IPS-18a (cell line): ENCODE measurements at regions not wholly inside any gene's neighbourhood (a gene's known extent, or its start where the extent isn't known, plus 50 kb on each side); places are given as distances from the start of the nearest gene placed in this dataset.
"Not testable (repeated sequence)": the region's sequence is repeated elsewhere in the genome, so short reads cannot be mapped to it uniquely, and the experiment has no call there.

Experiments used
- H3K27ac ChIP-seq: one replicate; pipeline ENCODE4 v1.5.1; 2013; ENCODE audit warnings: low read length
- H3K27me3 ChIP-seq: one replicate; pipeline ENCODE4 v1.6.1; 2013; ENCODE audit warnings: mild to moderate bottlenecking, low read length; ENCODE audit not compliant: control insufficient read depth, insufficient read depth
- H3K36me3 ChIP-seq: one replicate; pipeline ENCODE4 v1.6.1; 2013; ENCODE audit warnings: low read depth, low read length; ENCODE audit not compliant: control insufficient read depth
- H3K4me1 ChIP-seq: one replicate; pipeline ENCODE4 v1.6.1; 2013; ENCODE audit warnings: low read depth, low read length; ENCODE audit not compliant: control insufficient read depth
- H3K4me3 ChIP-seq: one replicate; pipeline ENCODE4 v1.5.1; 2013; ENCODE audit warnings: low read length
- H3K9ac ChIP-seq: one replicate; pipeline ENCODE4 v1.6.1; 2013; ENCODE audit warnings: mild to moderate bottlenecking, low read length, moderate library complexity
- H3K9me3 ChIP-seq: one replicate; pipeline ENCODE4 v1.6.1; 2013; ENCODE audit warnings: low read depth, low read length; ENCODE audit not compliant: control insufficient read depth

GRCh38 chr12:43252585-43252984 lies 299.4 kb downstream of the ADAMTS20 start:
- Histone ChIP-seq H3K36me3 (no peaks in the 10 kb centered on the region), H3K27ac (no peak overlapping the region), H3K27me3 (no peaks in the 10 kb centered on the region), H3K4me3 (no peak overlapping the region), H3K9ac (no peak overlapping the region), H3K4me1 (no peaks in the 10 kb centered on the region), H3K9me3 (no peaks in the 10 kb centered on the region)

- H3K4me3 ChIP-seq = no peak overlapping the region
- no peaks in the 10 kb centered on the region for H3K36me3 ChIP-seq
- no peak overlapping the region for H3K27ac ChIP-seq
- no peaks in the 10 kb centered on the region for H3K4me1 ChIP-seq
- H3K9me3 ChIP-seq = no peaks in the 10 kb centered on the region
- no peak overlapping the region for H3K9ac ChIP-seq
- no peaks in the 10 kb centered on the region for H3K27me3 ChIP-seq
Measured at GRCh38 chr12:43245947-43246346, 306.1 kb downstream of the ADAMTS20 start.

GRCh38 chr12:43241986-43242385 lies 310.0 kb downstream of the ADAMTS20 start:
- Histone ChIP-seq H3K27ac (no peak overlapping the region), H3K9me3 (no peaks in the 10 kb centered on the region), H3K9ac (no peak overlapping the region), H3K4me3 (no peak overlapping the region), H3K36me3 (no peaks in the 10 kb centered on the region), H3K4me1 (no peaks in the 10 kb centered on the region), H3K27me3 (no peaks in the 10 kb centered on the region)

GRCh38 chr12:43238281-43238680 lies 313.7 kb downstream of the ADAMTS20 start:
- H3K27me3 ChIP-seq = no peaks in the 10 kb centered on the region
- H3K4me3 ChIP-seq = no peak overlapping the region
- H3K4me1 ChIP-seq = no peaks in the 10 kb centered on the region
- no peaks in the 10 kb centered on the region for H3K9me3 ChIP-seq
- H3K9ac ChIP-seq = no peak overlapping the region
- H3K27ac ChIP-seq = no peak overlapping the region
- H3K36me3 ChIP-seq = no peaks in the 10 kb centered on the region

GRCh38 chr12:43237238-43237879 lies 314.6 kb downstream of the ADAMTS20 start:
- no peak overlapping the region for H3K27ac ChIP-seq
- no peaks in the 10 kb centered on the region for H3K9me3 ChIP-seq
- no peak overlapping the region for H3K9ac ChIP-seq
- no peaks in the 10 kb centered on the region for H3K36me3 ChIP-seq
- no peaks in the 10 kb centered on the region for H3K4me1 ChIP-seq
- no peaks in the 10 kb centered on the region for H3K27me3 ChIP-seq
- no peak overlapping the region for H3K4me3 ChIP-seq

- no peaks in the 10 kb centered on the region for H3K36me3 ChIP-seq
- no peak overlapping the region for H3K27ac ChIP-seq
- H3K27me3 ChIP-seq = no peaks in the 10 kb centered on the region
- H3K9ac ChIP-seq = no peak overlapping the region
- no peaks in the 10 kb centered on the region for H3K4me1 ChIP-seq
- H3K4me3 ChIP-seq = no peak overlapping the region
- H3K9me3 ChIP-seq = no peaks in the 10 kb centered on the region
Measured at GRCh38 chr12:43235721-43236120, 316.3 kb downstream of the ADAMTS20 start.

GRCh38 chr12:43233861-43234260 lies 318.1 kb downstream of the ADAMTS20 start:
- Histone ChIP-seq H3K4me1 (no peaks in the 10 kb centered on the region), H3K27me3 (no peaks in the 10 kb centered on the region), H3K27ac (no peak overlapping the region), H3K36me3 (no peaks in the 10 kb centered on the region), H3K9me3 (no peaks in the 10 kb centered on the region), H3K4me3 (no peak overlapping the region), H3K9ac (no peak overlapping the region)

- Histone ChIP-seq H3K9me3 (no peaks in the 10 kb centered on the region), H3K9ac (no peak overlapping the region), H3K4me1 (no peaks in the 10 kb centered on the region), H3K36me3 (no peaks in the 10 kb centered on the region), H3K27ac (no peak overlapping the region), H3K4me3 (no peak overlapping the region), H3K27me3 (no peaks in the 10 kb centered on the region)
Measured at GRCh38 chr12:43226151-43226550, 325.9 kb downstream of the ADAMTS20 start.

- H3K27ac ChIP-seq, H3K9ac ChIP-seq, H3K4me3 ChIP-seq, H3K27me3 ChIP-seq, H3K4me1 ChIP-seq, H3K36me3 ChIP-seq, H3K9me3 ChIP-seq: not testable (repeated sequence)
Measured at GRCh38 chr12:43224190-43224805, 327.7 kb downstream of the ADAMTS20 start.

- no peaks in the 10 kb centered on the region for H3K36me3 ChIP-seq
- H3K4me1 ChIP-seq = no peaks in the 10 kb centered on the region
- H3K9ac ChIP-seq = no peak overlapping the region
- no peaks in the 10 kb centered on the region for H3K9me3 ChIP-seq
- H3K27me3 ChIP-seq = no peaks in the 10 kb centered on the region
- H3K27ac ChIP-seq = no peak overlapping the region
- H3K4me3 ChIP-seq = no peak overlapping the region
Measured at GRCh38 chr12:43222796-43223195, 329.2 kb downstream of the ADAMTS20 start.

GRCh38 chr12:43221216-43221615 lies 330.8 kb downstream of the ADAMTS20 start:
- Histone ChIP-seq H3K27me3 (no peaks in the 10 kb centered on the region), H3K4me3 (no peak overlapping the region)

GRCh38 chr12:43216490-43216889 lies 335.5 kb downstream of the ADAMTS20 start:
- no peaks in the 10 kb centered on the region for H3K9me3 ChIP-seq
- H3K4me1 ChIP-seq = no peaks in the 10 kb centered on the region
- H3K9ac ChIP-seq = no peak overlapping the region
- H3K27ac ChIP-seq = no peak overlapping the region
- H3K36me3 ChIP-seq = no peaks in the 10 kb centered on the region
- no peaks in the 10 kb centered on the region for H3K27me3 ChIP-seq
- no peak overlapping the region for H3K4me3 ChIP-seq

More at GRCh38 chr12:43221216-43221615, 330.8 kb downstream of the ADAMTS20 start:
- Histone ChIP-seq H3K4me1 (no peaks in the 10 kb centered on the region), H3K27ac (no peak overlapping the region), H3K9me3 (no peaks in the 10 kb centered on the region), H3K9ac (no peak overlapping the region), H3K36me3 (no peaks in the 10 kb centered on the region)
